CD4-positive, alpha-beta T cell treated with Interleukin-17A for 4 hours (primary cell): ENCODE measurements at regions not wholly inside any gene's neighbourhood (a gene's known extent, or its start where the extent isn't known, plus 50 kb on each side); places are given as distances from the start of the nearest gene placed in this dataset.

Experiments
- DNase-seq: peaks from one replicate; pipeline ENCODE4 v3.0.0-alpha.2; 2020; ENCODE audit warnings: mixed read lengths

DNA sequence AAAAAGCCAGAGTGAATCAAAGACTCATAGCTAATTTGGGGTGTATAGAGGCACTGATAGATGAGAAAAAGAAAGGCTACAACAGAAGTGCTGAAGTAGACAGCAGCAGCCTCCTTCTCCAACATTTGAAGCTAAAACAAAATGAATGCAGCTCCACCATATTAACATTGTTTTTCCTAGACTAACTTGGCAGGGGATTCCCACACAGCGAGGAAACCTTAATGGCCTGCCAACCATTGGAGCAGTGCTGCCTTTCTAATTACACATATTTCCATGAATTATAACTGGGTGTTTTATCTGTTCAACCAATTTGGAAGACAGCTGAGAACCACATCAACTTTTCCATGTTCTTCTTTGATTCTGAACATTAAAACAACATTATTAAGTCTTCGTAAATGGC is 478.6 kb downstream of the LIG4 start:
- DNase-seq, result no peak

DNA sequence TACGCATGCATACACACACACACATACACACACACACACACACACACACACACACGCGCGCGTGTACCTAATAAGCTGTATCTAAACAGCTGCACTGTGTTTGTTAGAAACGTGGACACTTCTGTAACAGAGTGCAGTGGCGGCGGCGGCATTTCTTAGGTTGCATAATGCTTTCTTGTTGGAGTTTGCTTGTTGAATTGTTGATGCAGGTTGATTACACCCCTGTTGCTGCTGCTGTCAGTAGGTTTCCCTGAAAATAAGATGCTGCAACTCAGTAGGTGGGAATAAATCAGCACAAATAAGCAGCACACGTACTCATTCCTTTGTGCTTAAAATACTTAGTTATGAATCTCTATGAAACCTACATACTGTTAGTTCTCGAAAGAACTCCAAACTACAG is 479.2 kb downstream of the LIG4 start:
- DNase-seq, result no peak

DNA sequence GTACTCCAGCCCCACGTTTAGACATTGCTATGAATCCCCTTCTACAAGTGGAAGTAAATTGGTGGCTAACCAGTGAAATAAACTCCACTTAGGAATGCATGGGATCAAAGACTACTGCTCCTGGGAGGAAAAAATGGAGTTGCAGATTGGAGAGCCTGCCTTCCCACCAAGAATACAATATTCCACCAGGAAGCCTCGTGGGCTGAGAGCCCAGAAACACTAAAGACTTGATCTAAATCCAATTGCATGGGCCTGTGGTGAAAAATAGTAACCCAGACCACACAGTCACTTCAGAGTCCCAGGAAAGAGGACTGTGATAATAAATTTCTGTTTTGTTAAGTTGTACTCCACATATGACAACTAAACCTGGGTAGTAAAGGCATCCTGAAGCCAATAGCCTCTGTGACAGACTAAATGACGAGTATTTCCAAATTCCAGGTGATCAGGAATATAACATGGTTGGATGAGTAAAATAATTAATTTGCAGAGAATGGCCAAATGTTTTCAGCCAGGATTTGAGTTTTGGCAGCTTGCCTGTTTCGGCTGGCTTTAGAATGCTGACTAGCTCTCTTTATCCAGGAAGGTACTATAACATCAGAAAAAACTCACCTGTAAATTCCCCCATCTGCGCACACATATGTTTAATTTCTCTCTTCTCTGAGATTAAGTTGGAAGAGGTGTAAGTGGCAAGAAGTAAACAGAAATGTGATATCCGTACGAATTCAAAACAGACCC is 480.3 kb downstream of the LIG4 start:
- DNase-seq, result no peak

DNA sequence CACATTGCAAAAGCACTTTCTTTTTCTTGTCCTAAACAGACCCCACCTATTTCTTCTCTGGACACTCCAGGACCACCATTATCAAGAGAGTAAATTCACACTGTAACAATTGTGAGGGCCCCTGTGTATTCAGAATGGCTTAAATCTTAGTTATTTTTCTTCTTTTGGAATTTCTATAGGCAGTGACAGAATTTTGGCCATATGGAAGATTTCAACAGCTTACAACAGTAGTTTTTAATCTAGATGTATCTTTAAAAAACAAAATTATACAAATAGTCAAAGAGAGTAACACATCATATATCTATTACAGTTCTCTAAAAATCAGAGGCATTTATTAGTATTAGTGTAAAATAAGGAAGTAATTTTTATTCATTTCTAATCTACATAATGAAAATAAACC is 482.1 kb downstream of the LIG4 start:
- DNase-seq, result no peak

DNA sequence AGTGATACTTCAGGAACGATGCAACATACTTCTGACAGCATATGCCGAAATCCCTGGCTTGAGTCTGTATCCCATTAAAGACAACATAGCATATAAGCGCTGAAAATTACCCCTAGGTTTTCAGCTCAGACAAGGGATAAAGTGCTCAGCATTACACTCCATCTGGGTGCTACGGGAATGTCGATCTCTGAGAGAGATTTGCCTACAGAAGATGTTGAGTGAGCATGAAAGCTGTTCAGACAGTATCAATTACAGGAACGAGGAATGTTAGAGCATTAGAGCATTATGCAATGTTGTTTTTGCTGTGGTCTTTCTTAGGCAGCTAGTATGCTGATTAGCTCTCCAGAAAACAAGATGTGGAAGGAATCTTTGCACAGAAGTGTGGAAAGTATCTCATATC is 484.5 kb downstream of the LIG4 start:
- no peak for DNase-seq

DNA sequence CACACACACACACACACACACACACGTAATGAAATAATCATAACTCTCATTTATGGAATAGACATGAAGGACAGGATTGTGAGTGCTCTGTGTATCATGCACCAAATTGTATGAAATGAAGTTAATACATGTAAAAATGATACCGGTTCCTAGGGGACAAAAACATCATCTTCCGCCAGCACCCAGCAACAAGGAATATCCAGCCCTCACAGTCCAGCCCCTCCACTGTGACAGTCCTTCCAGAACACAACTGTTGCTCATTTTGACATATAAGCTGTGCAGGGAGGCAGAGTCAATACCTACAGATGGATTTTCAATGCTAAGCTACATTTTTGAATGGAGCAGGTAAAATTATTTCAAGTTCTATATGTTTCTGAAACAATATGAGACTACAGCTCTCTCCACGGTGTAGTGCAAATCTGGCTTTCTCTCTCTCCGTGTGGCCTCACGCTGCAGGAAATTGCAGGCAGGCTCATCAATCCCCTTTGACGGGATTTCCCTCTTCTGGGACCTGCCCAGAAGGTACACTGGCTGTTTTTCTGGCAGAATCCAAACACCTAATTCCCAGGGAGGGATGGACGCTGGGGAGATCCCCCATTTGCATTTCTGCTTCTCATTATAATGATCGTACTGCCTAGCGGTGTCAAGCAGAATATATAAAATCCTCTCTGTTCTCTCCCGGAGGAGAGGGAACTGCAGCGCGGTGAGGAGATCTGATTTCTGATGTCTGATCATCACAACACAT is 494.0 kb downstream of the LIG4 start:
- no peak for DNase-seq

DNA sequence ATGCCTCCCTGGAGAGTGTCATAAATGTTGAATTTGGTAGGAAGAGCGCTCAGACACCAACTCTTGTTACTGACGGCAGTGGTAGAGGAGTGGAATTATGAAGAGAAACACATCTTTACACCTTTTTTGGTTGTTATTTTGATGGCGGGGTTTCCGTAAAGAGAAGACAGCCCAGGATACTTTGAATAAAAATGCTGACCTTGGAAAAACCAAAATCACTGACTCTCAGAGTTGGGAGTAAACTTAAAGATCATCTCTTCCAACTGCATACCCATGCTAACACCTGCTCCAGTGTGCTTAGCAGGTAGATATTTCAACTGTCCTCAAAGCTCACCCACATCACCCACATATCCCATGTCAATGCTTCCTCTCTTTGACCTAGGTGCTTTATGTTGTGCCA is 498.6 kb downstream of the LIG4 start:
- DNase-seq, result no peak

DNA sequence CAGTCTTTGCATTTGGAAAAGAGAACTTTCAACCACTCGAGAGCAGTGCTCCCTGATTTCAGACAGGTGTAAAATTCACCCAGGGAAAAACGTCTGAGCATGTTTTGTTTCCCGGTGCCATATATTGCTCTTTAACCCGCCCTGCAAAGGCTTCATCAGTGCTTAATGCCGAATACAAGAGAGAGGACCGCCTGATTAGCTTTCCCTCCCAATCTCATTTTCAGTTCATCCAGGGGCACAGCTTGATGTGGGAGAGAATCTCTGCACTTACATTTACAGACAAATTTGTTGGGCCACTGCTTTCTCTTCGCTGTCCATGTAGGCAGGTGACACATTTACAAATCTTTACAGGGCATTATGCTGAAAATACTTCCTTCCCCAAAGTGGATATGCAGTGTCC is 499.1 kb downstream of the LIG4 start:
- DNase-seq, result no peak

DNA sequence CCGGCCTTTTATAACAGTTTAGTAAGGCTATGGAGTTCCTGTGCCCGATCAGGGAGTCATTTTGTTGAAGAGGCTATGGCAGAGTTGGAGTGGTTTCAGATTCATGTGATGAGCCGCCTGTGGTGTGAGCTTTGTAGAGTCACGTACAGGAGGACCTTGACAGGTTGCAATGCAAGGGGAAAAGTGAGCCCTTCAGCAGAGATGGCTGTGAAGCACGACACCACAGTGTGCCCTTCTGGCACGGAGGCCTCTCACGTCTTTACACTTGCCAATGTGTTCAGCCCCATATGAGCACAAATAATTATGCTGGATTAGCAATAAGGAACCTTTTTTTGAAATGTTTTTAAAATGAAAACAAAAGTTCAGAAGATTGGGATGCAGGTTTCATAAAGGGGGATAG is 499.8 kb downstream of the LIG4 start:
- no peak for DNase-seq

DNA sequence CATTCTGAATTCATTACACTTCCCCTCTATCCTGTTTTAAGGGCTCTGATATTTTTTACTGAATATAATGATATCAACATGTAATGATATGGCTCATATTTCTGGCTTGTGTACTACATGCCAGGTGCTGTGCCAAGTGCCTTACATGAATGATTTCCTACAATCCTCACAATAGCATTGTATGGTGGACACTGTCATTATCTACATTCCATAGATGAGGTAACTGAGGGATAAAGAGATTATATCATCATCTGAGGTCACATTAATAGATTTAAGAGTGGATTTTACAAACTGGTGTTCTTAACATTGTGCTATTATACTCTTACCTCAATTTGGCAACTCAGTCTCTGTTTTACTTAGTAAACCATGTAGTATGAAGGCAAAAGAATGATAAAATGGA is 502.0 kb downstream of the LIG4 start:
- DNase-seq, result no peak

DNA sequence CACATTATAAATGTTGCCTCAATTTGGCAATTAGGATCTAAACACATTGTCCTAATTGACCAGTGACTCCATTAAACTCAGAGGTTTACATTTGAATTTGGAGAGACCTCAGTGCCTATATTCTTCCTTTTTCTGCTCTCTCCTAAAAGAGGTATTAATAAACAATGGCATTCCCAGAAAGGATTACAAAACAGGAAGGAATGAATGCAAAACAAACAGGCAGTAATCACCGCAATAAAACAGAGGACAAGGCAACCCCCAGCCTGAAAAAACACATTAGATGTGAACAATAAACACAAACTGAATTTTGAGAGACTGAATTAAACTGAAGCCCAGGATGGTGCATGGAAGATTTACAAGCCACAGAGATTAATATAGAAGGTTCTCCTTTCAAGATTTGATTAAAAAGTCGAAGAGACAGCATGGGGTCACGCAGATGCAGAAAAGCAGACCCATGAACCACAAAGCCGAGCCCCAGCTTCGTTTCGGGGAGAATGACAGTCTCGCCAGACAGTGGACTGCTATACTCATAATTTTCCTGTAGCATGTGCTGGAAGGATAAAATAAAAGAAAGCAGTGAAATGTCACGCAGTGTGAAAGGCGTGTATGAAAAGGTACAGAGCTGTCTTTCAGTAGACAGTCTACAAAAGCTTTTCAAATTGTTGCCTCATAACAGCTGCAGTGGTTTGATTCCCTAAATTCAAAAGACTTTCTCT is 503.0 kb downstream of the LIG4 start:
- DNase-seq, result no peak

DNA sequence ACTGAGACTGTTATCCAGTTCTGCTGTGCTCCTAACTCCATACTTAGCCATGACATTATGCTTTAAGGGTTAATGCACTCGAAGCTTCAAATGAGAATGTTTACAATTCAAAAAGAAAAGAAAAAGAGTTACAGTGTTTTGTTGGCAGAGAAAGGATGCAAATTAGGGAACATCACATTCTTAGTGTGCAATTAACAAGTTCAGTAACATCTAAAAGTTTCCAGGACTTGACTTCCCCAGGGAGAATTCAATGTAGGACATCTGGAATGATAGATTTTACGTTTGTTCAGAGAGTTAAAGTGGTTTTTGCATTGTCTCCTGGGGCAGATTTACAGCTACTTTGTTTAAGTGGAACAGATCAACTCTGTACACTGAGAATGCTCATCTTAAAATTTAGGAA is 525.2 kb downstream of the LIG4 start:
- no peak for DNase-seq

DNA sequence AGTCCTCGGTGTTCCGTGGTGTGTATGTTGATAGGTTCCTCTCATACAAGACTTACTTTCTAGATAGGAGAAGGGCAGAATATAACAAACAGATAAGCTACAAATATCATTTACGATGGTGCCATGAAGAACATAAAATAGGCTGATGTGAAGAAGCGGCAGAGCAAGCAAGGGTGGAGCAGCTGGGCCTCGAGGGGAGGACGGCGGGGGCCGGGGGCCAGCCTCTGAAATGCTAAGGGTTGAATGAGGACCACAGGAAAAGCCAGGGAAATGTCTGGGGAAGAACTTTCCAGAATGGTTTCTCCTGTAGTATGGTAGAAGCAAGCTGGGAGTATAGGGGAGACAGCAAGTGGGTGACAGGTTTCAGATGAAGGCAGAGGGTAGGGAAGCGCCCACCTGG is 529.5 kb downstream of the LIG4 start:
- no peak for DNase-seq

DNA sequence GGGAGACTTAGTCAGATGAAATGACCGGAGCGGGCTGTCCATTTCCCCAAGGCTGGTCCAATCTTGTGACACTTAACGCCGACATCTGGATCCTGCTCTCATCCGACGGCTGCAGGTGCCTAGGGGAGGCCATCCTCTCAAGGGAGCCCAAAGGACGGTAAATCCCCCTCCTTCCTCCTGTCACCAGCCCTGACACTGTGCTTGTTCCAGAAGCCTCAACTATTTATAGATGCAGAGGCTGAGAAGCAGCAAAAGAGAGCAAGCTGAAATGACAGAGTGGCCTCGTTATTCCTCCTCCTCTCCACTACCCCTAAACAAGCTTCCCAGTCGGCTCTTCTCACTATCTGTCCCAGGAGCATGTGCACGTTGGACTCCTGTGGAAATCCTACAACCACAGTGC is 533.7 kb downstream of the LIG4 start:
- no peak for DNase-seq

DNA sequence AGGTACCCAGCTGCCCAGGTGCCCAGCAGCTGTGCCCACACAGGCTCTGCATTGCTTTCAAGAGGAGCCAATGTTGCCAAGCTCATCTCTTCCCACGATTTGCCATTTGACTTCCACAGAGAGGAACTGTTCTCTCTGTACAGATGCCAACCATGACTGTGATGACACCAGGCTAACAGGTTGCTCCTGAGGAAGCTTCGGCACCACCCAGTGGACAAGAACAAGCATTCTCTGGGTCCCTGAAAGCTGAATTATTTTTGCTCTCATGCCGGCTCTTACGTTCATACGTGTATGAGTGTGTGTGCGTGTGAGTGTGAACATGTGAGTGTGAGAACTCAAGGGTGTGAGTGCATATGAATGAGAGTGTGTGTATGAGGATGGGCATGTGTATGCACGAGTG is 535.2 kb downstream of the LIG4 start:
- DNase-seq, result no peak

DNA sequence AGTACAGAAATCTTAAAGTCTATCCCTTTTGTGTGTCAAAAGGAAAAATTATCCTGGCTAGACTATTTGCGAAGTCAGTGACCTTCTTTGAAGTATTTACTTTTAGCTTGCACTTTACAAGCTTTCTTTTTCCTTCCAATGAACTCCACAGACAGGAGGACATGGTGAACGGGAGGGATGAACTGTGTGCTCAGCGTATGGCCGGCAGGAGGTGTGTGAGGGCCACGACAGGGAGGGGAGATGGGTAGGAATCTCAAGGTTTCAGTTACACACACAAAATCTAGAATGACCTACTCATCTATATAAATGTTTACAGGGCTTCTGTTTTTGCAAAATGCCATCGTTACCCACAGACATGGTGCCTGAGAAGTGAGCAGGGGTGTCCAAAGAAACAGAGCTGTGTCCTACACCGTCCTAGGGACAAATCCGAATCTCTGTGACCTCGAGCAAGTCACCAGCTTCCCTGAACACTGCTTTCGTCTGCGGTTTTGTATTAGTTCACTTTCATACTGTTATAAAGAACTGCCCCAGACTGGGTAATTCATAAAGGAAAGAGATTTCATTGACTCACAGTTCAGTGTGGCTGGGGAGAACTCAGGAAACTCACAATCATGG is 537.2 kb downstream of the LIG4 start:
- DNase-seq, result no peak

DNA sequence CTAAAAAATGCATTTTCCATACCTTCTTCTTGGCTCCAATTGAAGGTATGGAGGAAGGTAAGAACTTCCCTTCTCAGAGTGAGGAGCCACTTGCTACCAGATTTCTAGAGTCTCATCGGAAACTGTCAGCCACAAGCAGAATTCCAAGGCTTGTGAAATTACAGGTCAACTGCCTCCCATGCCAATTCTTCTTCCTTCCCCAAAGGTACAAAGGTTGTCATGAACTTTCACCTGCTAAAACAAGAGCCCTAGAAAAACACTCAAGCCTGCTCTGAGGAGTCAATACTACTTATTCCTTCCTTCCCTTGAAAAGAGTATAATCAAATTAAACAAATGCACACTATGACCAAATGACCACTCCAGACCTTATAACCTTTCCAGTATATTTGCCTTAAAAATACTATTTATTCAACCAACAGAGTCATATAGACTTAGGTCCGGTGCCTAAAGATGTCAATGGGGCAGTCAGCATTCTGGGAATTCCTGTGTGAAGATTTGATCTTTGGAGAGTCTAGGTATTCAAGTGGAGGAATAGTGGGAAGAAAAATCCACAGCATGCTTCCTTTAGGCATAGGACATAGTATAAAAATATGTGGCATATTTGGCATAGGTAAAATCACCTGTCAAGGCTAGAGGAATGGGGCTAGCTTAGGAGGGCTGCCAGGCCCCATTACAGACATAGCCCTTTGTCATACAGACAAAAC is 539.3 kb downstream of the LIG4 start:
- no peak for DNase-seq

DNA sequence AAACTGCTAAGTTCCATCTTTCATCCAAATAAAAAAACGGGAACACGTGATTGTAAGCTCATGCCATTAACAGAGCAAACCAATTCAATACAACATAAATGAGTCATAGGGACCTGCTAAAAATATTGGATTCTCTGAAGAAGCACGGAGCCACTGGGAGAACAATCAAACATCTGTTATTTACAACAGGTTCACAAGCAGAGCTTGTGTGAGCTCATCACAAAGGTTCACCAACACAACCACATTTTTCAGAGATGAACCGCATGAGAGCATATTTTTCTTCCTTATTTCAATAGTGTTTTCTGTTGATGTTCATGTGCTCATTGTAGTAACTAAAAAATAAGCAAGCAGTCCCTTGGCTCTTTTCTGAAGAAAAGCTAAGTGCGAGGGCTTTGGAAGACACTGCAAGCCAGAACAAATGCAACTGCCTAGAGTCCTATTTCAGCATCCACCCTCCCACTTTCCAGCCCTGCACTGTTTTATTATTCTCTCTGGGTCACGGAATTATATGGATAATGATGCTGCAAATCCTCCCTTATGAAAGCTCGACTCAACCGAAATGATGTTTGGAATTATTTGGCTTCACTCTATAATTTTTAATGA is 545.8 kb downstream of the LIG4 start:
- no peak for DNase-seq

DNA sequence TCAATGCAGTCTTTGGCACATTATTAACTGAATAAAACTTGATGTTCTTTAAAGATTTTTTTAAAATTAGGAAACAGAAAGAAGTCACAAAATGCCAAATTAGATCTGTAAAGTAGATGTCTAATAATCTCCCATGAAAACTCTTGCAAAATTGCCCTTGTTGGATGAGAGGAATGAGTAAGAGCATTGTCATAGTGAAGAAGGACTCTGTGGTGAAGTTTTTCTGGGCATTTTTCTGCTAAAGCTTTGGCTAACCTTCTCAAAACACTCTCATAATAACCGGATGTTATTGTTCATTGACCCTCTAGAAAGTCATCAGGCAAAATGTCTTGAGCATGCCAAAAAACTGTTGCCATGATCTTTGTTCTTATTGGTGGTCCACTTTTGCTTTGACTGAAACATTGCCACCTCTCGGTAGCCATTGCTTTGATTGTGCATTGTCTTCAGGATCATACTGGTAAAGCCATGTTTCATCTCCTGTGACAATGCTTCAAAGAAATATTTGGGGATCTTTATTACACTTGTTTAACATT is 549.3 kb downstream of the LIG4 start:
- DNase-seq, result no peak

DNA sequence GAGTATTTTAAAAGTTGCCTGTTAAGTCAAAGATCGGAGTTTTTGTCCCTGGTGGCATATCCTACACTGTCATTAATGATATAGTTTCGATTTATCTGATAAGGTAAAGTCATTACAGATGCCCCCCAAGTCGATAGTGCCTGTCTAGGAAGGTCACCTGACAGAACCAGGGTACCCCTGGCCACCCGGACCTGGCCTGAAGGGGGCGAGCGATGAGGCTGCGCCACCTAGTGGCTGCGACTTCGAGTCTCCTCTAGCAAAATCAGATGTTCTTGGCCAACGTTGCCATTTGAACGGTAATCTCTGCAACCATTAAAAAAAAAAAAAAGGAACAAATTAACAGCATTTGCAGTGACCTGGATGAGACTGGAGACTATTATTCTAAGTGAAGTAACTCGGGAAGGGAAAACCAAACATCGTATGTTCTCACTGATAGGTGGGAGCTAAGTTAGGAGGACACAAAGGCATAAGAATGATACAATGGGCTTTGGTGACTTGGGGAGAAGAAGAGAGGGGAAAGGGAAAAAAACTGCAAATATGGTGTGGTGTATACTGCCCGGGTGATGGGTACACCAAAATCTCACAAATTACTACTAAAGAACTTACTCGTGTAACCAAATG is 565.1 kb downstream of the LIG4 start:
- DNase-seq, result peak; percentile 18

DNA sequence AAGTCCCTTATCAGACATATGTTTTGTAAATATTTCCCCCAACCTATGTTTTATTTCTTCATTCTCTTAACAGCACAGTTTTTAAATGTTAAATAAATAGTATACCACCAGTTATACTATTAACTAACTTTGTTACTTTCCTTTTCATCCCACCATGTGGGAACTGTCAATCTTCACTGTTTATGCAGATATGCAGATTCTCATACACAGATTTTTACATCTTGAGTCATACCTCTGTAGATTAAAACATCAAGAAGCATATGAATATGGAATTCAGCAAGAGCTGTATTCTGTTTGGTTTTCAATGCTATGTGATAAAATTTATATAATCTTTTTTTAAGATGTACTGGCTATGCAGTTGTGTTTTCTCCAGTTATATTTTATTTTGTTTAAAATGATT is 566.3 kb downstream of the LIG4 start:
- DNase-seq, result no peak

DNA sequence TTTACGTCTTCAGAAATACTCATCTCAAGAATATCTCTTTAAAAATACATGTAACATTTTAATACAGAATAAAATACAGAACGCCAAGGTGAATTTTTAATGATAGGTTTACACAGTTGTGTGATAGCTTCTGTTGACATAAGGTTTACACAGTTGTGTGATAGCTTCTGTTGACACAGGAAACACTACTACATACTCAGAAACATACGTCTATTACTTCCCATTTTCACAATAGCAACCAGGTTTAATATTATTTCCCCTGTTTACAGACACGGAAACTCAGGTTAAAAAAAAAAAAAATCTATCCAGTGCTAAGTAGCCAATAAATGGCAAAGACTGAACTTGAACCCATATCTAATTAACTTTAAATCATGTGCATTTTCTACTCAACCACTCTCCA is 571.2 kb downstream of the LIG4 start:
- no peak for DNase-seq
